ENCODE measurements at regions not wholly inside any gene's neighbourhood (a gene's known extent, or its start where the extent isn't known, plus 50 kb on each side); places are given as distances from the start of the nearest gene placed in this dataset.

- TF ChIP-seq Cebpa-rat (IDR thresholded peaks at IDR 0.05), result no peak
- no peaks in the 10 kb centered on the region for H3K27me3 ChIP-seq
- H3K9ac ChIP-seq, result no peak overlapping the region
- H3K4me3 ChIP-seq, result no peak overlapping the region
- no peaks in the 10 kb centered on the region for H3K36me3 ChIP-seq
- no peaks in the 10 kb centered on the region for H3K9me3 ChIP-seq
- no peaks in the 10 kb centered on the region for H4K20me1 ChIP-seq
- no peak overlapping the region for H3K27ac ChIP-seq
- peaks cover 10% of the 10 kb centered on the region for H3K4me1 ChIP-seq
- H3K4me2 ChIP-seq, result no peak overlapping the region
Measured at GRCh38 chr2:76283350-76283749, 572.6 kb upstream of the GCFC2 start.

GRCh38 chr2:76281156-76281841 is 570.6 kb upstream of the GCFC2 start:
- no peak overlapping the region for H3K4me3 ChIP-seq
- no peaks in the 10 kb centered on the region for H3K27me3 ChIP-seq
- H3K4me2 ChIP-seq, result no peak overlapping the region
- no peaks in the 10 kb centered on the region for H4K20me1 ChIP-seq
- peaks cover 10% of the 10 kb centered on the region for H3K4me1 ChIP-seq
- no peaks in the 10 kb centered on the region for H3K36me3 ChIP-seq
- H3K9ac ChIP-seq, result no peak overlapping the region
- no peaks in the 10 kb centered on the region for H3K9me3 ChIP-seq
- H3K27ac ChIP-seq, result no peak overlapping the region
- TF ChIP-seq Cebpa-rat (IDR thresholded peaks at IDR 0.05), result no peak

GRCh38 chr2:76280686-76281085 is 570.0 kb upstream of the GCFC2 start:
- Histone ChIP-seq H3K36me3 (no peaks in the 10 kb centered on the region), H3K4me3 (no peak overlapping the region), H4K20me1 (no peaks in the 10 kb centered on the region), H3K9me3 (no peaks in the 10 kb centered on the region), H3K4me1 (peaks cover 10% of the 10 kb centered on the region), H3K4me2 (no peak overlapping the region), H3K27me3 (no peaks in the 10 kb centered on the region), H3K27ac (no peak overlapping the region), H3K9ac (no peak overlapping the region)
- TF ChIP-seq Cebpa-rat (IDR thresholded peaks at IDR 0.05), result no peak

GRCh38 chr2:76279142-76279541 is 568.4 kb upstream of the GCFC2 start:
- no peak for TF ChIP-seq Cebpa-rat (IDR thresholded peaks at IDR 0.05)
- Histone ChIP-seq H3K27ac (no peak overlapping the region), H3K4me1 (peaks cover 6% of the 10 kb centered on the region; the same call in 1 of the 2 replicates), H3K36me3 (no peaks in the 10 kb centered on the region), H3K9me3 (no peaks in the 10 kb centered on the region), H3K4me3 (no peak overlapping the region), H3K4me2 (no peak overlapping the region), H4K20me1 (no peaks in the 10 kb centered on the region), H3K9ac (no peak overlapping the region), H3K27me3 (no peaks in the 10 kb centered on the region)

- no peaks in the 10 kb centered on the region for H3K9me3 ChIP-seq
- no peak overlapping the region for H3K4me2 ChIP-seq
- no peak overlapping the region for H3K27ac ChIP-seq
- no peaks in the 10 kb centered on the region for H4K20me1 ChIP-seq
- no peak for TF ChIP-seq Cebpa-rat (IDR thresholded peaks at IDR 0.05)
- H3K4me3 ChIP-seq, result no peak overlapping the region
- no peak overlapping the region for H3K9ac ChIP-seq
- H3K36me3 ChIP-seq, result no peaks in the 10 kb centered on the region
- no peaks in the 10 kb centered on the region for H3K27me3 ChIP-seq
- no peaks in the 10 kb centered on the region for H3K4me1 ChIP-seq
Measured at GRCh38 chr2:76275788-76276187, 565.1 kb upstream of the GCFC2 start.

- no peaks in the 10 kb centered on the region for H4K20me1 ChIP-seq
Measured at GRCh38 chr2:76274676-76275075, 564.0 kb upstream of the GCFC2 start.

GRCh38 chr2:76274160-76274559 is 563.4 kb upstream of the GCFC2 start:
- H3K4me2 ChIP-seq, result no peak overlapping the region
- no peaks in the 10 kb centered on the region for H3K27me3 ChIP-seq
- no peak for TF ChIP-seq Cebpa-rat (IDR thresholded peaks at IDR 0.05)
- no peaks in the 10 kb centered on the region; the same call in 1 of the 2 replicates for H3K9me3 ChIP-seq
- no peak overlapping the region for H3K4me3 ChIP-seq
- no peaks in the 10 kb centered on the region for H4K20me1 ChIP-seq
- no peaks in the 10 kb centered on the region for H3K36me3 ChIP-seq
- no peaks in the 10 kb centered on the region for H3K4me1 ChIP-seq
- H3K27ac ChIP-seq, result no peak overlapping the region
- H3K9ac ChIP-seq, result no peak overlapping the region

More at GRCh38 chr2:76274676-76275075, 564.0 kb upstream of the GCFC2 start:
- H3K36me3 ChIP-seq, result no peaks in the 10 kb centered on the region
- H3K27ac ChIP-seq, result no peak overlapping the region
- H3K27me3 ChIP-seq, result no peaks in the 10 kb centered on the region
- H3K4me2 ChIP-seq, result no peak overlapping the region
- no peaks in the 10 kb centered on the region; the same call in 1 of the 2 replicates for H3K9me3 ChIP-seq
- H3K4me1 ChIP-seq, result no peaks in the 10 kb centered on the region
- TF ChIP-seq Cebpa-rat (IDR thresholded peaks at IDR 0.05), result no peak
- H3K9ac ChIP-seq, result no peak overlapping the region
- H3K4me3 ChIP-seq, result no peak overlapping the region

GRCh38 chr2:76270096-76270710 is 559.5 kb upstream of the GCFC2 start:
- no peaks in the 10 kb centered on the region for H4K20me1 ChIP-seq
- H3K36me3 ChIP-seq, result no peaks in the 10 kb centered on the region
- H3K4me2 ChIP-seq, result no peak overlapping the region
- no peaks in the 10 kb centered on the region for H3K27me3 ChIP-seq
- H3K9me3 ChIP-seq, result peaks cover 9% of the 10 kb centered on the region
- no peak overlapping the region for H3K9ac ChIP-seq
- no peak for TF ChIP-seq Cebpa-rat (IDR thresholded peaks at IDR 0.05)
- H3K27ac ChIP-seq, result no peak overlapping the region
- H3K4me1 ChIP-seq, result no peaks in the 10 kb centered on the region
- no peak overlapping the region for H3K4me3 ChIP-seq

- TF ChIP-seq Cebpa-rat (IDR thresholded peaks at IDR 0.05), result no peak
- Histone ChIP-seq H3K27me3 (no peaks in the 10 kb centered on the region), H3K4me1 (no peaks in the 10 kb centered on the region), H3K4me2 (no peak overlapping the region), H3K36me3 (no peaks in the 10 kb centered on the region), H3K4me3 (no peak overlapping the region), H4K20me1 (no peaks in the 10 kb centered on the region), H3K27ac (no peak overlapping the region), H3K9ac (no peak overlapping the region), H3K9me3 (peaks cover 9% of the 10 kb centered on the region)
Measured at GRCh38 chr2:76268902-76269620, 558.3 kb upstream of the GCFC2 start.

GRCh38 chr2:76268484-76268883 is 557.8 kb upstream of the GCFC2 start:
- no peak overlapping the region for H3K9ac ChIP-seq
- H3K4me1 ChIP-seq, result no peaks in the 10 kb centered on the region
- no peak overlapping the region for H3K27ac ChIP-seq
- H3K27me3 ChIP-seq, result no peaks in the 10 kb centered on the region
- H3K9me3 ChIP-seq, result peaks cover 9% of the 10 kb centered on the region
- no peak overlapping the region for H3K4me3 ChIP-seq
- H3K36me3 ChIP-seq, result no peaks in the 10 kb centered on the region
- H3K4me2 ChIP-seq, result no peak overlapping the region
- TF ChIP-seq Cebpa-rat (IDR thresholded peaks at IDR 0.05), result no peak
- H4K20me1 ChIP-seq, result no peaks in the 10 kb centered on the region

Measured in BLaER1 (cell line).